Body of pancreas (tissue), 4 donors: ENCODE measurements at regions not wholly inside any gene's neighbourhood (a gene's known extent, or its start where the extent isn't known, plus 50 kb on each side); places are given as distances from the start of the nearest gene placed in this dataset.

Experiments used
- ATAC-seq: fragments of 150-250 bp; one replicate; pipeline ENCODE4 v1.9.1; 2016
- DNase-seq, 4 donors: peaks; one replicate each; pipeline ENCODE4 v3.0.0-alpha.2; 2019
- H3K27ac ChIP-seq, 4 donors: fragments of 200-600 bp; sonication (generic); 1 replicate in 3 of 4; 2 replicates in 1 of 4; pipeline versions ENCODE4 v1.5.1 to v1.6.1; 2016 to 2019; ENCODE audit warnings: mild to moderate bottlenecking in 1 of 4, mixed read lengths in 1 of 4, moderate library complexity in 1 of 4
- H3K27me3 ChIP-seq, 2 donors: fragments of 200-600 bp; sonication (generic); one replicate each; pipeline ENCODE4 v1.6.0; 2016; ENCODE audit warnings: mild to moderate bottlenecking in 1 of 2
- H3K36me3 ChIP-seq, 2 donors: fragments of 200-600 bp; sonication (generic); replicated peaks in 1 of 2; 2 replicates each; pipeline ENCODE4 v1.5.1; 2016; ENCODE audit warnings: low read depth in 2 of 2; ENCODE audit not compliant: insufficient read depth in 1 of 2
- H3K4me1 ChIP-seq: fragments of 200-600 bp; sonication (generic); one replicate; pipeline ENCODE4 v1.6.0; 2016
- H3K4me3 ChIP-seq, 2 donors: fragments of 200-600 bp; sonication (generic); 1 replicate in 1 of 2; 2 replicates in 1 of 2; pipeline ENCODE4 v1.5.1; 2016 to 2019
- H3K9me3 ChIP-seq, 3 donors: fragments of 200-600 bp; sonication (generic); 1 replicate in 2 of 3; 2 replicates in 1 of 3; pipeline ENCODE4 v1.5.1; 2016
- CTCF ChIP-seq, 7 experiments: fragments of 450-650 bp in 4 of 7; fragments of 200-600 bp in 3 of 7; sonication (generic) in 3 of 7; IDR thresholded peaks; one replicate each; pipeline ENCODE4 v1.5.1; 2016 to 2019; ENCODE audit warnings: antibody characterized with exemption in 7 of 7
- POLR2A ChIP-seq, 3 donors: fragments of 450-650 bp; IDR thresholded peaks; one replicate each; pipeline ENCODE4 v1.6.1; 2016; ENCODE audit warnings: antibody characterized with exemption in 3 of 3, mild to moderate bottlenecking in 2 of 3
- WGBS, 2 donors: methylation state at CpG; one replicate each; pipeline ENCODE4 v1.1.5; 2017; 5-methylcytosine and 5-hydroxymethylcytosine counted together
- intact Hi-C: fragments of 100-400 bp; cut with DNase I; formaldehyde crosslinking; loops from one replicate; pipeline ENCODE4 v1.15.1; 2023

GRCh38 chr20:11232896-11233295 lies 559.1 kb upstream of the JAG1 start:
- intact Hi-C loops = no loop called here

GRCh38 chr20:11234181-11234580 lies 560.4 kb upstream of the JAG1 start:
- Histone ChIP-seq H3K4me3 (no peak overlapping the region), H3K9me3 (no peaks in the 10 kb centered on the region), H3K27me3 (no peaks in the 10 kb centered on the region), H3K27ac (no peak overlapping the region), H3K36me3 (no peaks in the 10 kb centered on the region), H3K4me1 (peaks cover 9% of the 10 kb centered on the region)
- intact Hi-C loops = no loop called here
- WGBS, 2 donors = 54 to 68% methylated on average over 1 of the region's 1 CpG
- DNase-seq = no peak
- ATAC-seq = no peak
- TF ChIP-seq POLR2A (IDR thresholded peaks at IDR 0.05) = no peak
- TF ChIP-seq CTCF (IDR thresholded peaks at IDR 0.05) = no peak

More at GRCh38 chr20:11232896-11233295, 559.1 kb upstream of the JAG1 start:
- Histone ChIP-seq H3K9me3 (no peaks in the 10 kb centered on the region), H3K36me3 (no peaks in the 10 kb centered on the region), H3K4me3 (no peak overlapping the region), H3K27me3 (no peaks in the 10 kb centered on the region), H3K4me1 (peaks cover 9% of the 10 kb centered on the region), H3K27ac (no peak overlapping the region)
- 78 to 82% methylated on average over 8 of the region's 8 CpGs for WGBS, 2 donors
- ATAC-seq (no peak), DNase-seq (no peak)
- TF ChIP-seq POLR2A (IDR thresholded peaks at IDR 0.05) (no peak), CTCF (IDR thresholded peaks at IDR 0.05) (no peak)

GRCh38 chr20:11234608-11235007 lies 560.8 kb upstream of the JAG1 start:
- TF ChIP-seq POLR2A (IDR thresholded peaks at IDR 0.05) = no peak
- TF ChIP-seq CTCF (IDR thresholded peaks at IDR 0.05) = no peak
- WGBS, 2 donors = 50 to 55% methylated on average over 1 of the region's 1 CpG
- Histone ChIP-seq H3K36me3 (no peaks in the 10 kb centered on the region), H3K27ac (no peak overlapping the region), H3K9me3 (no peaks in the 10 kb centered on the region), H3K4me1 (peaks cover 7% of the 10 kb centered on the region), H3K4me3 (no peak overlapping the region), H3K27me3 (no peaks in the 10 kb centered on the region)
- intact Hi-C loops = no loop called here
- ATAC-seq (no peak), DNase-seq (no peak)

- 76 to 77% methylated on average over 3 of the region's 3 CpGs for WGBS, 2 donors
- H3K36me3 ChIP-seq = no peaks in the 10 kb centered on the region
- H3K27ac ChIP-seq = no peak overlapping the region
- ATAC-seq = no peak
- no peaks in the 10 kb centered on the region for H3K27me3 ChIP-seq
- H3K4me1 ChIP-seq = peaks cover 2% of the 10 kb centered on the region
- H3K9me3 ChIP-seq = no peaks in the 10 kb centered on the region
- H3K4me3 ChIP-seq = no peak overlapping the region
- TF ChIP-seq CTCF (IDR thresholded peaks at IDR 0.05) (no peak), POLR2A (IDR thresholded peaks at IDR 0.05) (no peak)
- no peak for DNase-seq
- intact Hi-C loops = no loop called here
Measured at GRCh38 chr20:11235058-11235457, 561.3 kb upstream of the JAG1 start.

- intact Hi-C loops = no loop called here
- Histone ChIP-seq H3K9me3 (no peaks in the 10 kb centered on the region), H3K4me1 (no peaks in the 10 kb centered on the region), H3K27ac (no peak overlapping the region), H3K27me3 (no peaks in the 10 kb centered on the region), H3K4me3 (no peak overlapping the region), H3K36me3 (no peaks in the 10 kb centered on the region)
- DNase-seq (no peak), ATAC-seq (no peak)
- 93 to 96% methylated on average over 2 of the region's 2 CpGs for WGBS, 2 donors
- TF ChIP-seq CTCF (IDR thresholded peaks at IDR 0.05) = no peak
- TF ChIP-seq POLR2A (IDR thresholded peaks at IDR 0.05) = no peak
Measured at GRCh38 chr20:11242320-11242719, 568.5 kb upstream of the JAG1 start.
